ENCODE measurements at regions not wholly inside any gene's neighbourhood (a gene's known extent, or its start where the extent isn't known, plus 50 kb on each side); places are given as distances from the start of the nearest gene placed in this dataset.
A peak's percentile ranks its signal among the peaks of the same experiment; 100 is the strongest.
"Not testable (repeated sequence)": the region's sequence is repeated elsewhere in the genome, so short reads cannot be mapped to it uniquely, and the experiment has no call there.

GRCh38 chr15:22715133-22715845, 71.2 kb upstream of the NIPA1 start:
- Histone ChIP-seq H3K4me3 (peak overlapping the region; percentile 51 to 71), H3K27ac (peak overlapping the region; percentile 42 to 50)
- H3K27me3 ChIP-seq; H3K4me1 ChIP-seq; DNase-seq (ENCODE audit: low spot score in 2 of 2); H3K9me3 ChIP-seq; intact Hi-C loops (cut with DNase I); H3K36me3 ChIP-seq: not testable (repeated sequence)

GRCh38 chr15:22719980-22720379, 66.5 kb upstream of the NIPA1 start:
- H3K9me3 ChIP-seq; H3K27ac ChIP-seq; H3K36me3 ChIP-seq; intact Hi-C loops (cut with DNase I); H3K27me3 ChIP-seq; DNase-seq (ENCODE audit: low spot score in 2 of 2); H3K4me1 ChIP-seq; H3K4me3 ChIP-seq: not testable (repeated sequence)
- TF ChIP-seq, protein P1, sequence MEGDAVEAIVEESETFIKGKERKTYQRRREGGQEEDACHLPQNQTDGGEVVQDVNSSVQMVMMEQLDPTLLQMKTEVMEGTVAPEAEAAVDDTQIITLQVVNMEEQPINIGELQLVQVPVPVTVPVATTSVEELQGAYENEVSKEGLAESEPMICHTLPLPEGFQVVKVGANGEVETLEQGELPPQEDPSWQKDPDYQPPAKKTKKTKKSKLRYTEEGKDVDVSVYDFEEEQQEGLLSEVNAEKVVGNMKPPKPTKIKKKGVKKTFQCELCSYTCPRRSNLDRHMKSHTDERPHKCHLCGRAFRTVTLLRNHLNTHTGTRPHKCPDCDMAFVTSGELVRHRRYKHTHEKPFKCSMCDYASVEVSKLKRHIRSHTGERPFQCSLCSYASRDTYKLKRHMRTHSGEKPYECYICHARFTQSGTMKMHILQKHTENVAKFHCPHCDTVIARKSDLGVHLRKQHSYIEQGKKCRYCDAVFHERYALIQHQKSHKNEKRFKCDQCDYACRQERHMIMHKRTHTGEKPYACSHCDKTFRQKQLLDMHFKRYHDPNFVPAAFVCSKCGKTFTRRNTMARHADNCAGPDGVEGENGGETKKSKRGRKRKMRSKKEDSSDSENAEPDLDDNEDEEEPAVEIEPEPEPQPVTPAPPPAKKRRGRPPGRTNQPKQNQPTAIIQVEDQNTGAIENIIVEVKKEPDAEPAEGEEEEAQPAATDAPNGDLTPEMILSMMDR (IDR thresholded peaks at IDR 0.05) = peak in 1 of 3 experiments; percentile 40

DNA sequence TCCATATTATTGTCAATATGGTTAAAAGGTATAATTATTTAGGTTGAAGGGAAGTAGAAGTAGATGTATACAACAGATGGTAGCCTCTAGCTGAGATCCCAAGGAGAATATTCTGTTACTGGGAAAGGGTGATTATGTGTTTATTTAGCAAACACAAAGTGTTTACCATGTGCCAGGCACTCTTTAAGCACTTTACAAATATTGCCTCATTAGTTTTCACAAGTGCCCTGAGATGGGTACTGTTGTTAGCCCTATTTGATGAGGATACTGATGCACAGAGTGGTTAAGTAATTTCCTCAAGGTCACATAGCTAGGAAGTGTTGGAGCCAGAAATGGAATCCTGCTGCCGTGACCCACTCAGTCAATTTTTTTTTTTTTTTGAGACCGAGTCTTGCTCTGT, 60.3 kb upstream of the NIPA1 start:
- H3K27me3 ChIP-seq; H3K27ac ChIP-seq; H3K4me3 ChIP-seq; H3K4me1 ChIP-seq; intact Hi-C loops (cut with DNase I); H3K36me3 ChIP-seq; H3K9me3 ChIP-seq; DNase-seq (ENCODE audit: low spot score in 2 of 2): not testable (repeated sequence)

DNA sequence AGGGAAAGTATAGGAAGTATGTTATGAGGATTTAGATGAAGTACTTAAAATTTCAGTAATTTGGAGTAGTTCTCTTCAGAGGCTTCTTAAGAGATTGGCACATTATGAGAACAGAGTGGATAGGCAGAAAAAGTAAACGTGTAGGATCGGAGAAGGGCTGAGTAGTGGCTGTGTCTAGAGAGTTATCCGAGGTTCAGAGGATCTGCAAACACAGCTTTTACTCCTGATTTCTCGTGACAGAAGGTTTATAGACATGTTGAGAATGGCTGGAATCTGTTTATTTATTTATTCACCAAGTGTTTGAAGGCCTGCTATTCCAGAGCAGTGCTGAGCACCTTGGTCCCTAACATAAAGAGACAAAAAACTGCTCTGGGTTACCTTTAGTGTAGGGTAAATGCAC, 51.4 kb upstream of the NIPA1 start:
- H3K4me3 ChIP-seq; intact Hi-C loops (cut with DNase I): not testable (repeated sequence)

GRCh38 chr15:22735781-22736180, 50.7 kb upstream of the NIPA1 start:
- no peaks in the 10 kb centered on the region for H3K27me3 ChIP-seq
- intact Hi-C loops (cut with DNase I) = no loop called here
- DNase-seq (ENCODE audit: low spot score in 2 of 2) = no peak
- TF ChIP-seq, protein P1 (IDR thresholded peaks at IDR 0.05) = no peak
- no peak overlapping the region for H3K4me3 ChIP-seq
- H3K27ac ChIP-seq = no peak overlapping the region
- H3K9me3 ChIP-seq = no peaks in the 10 kb centered on the region
- H3K4me1 ChIP-seq = no peaks in the 10 kb centered on the region
- H3K36me3 ChIP-seq = no peaks in the 10 kb centered on the region

More for the DNA sequence above, 51.4 kb upstream of the NIPA1 start:
- H3K36me3 ChIP-seq; H3K4me1 ChIP-seq; H3K27me3 ChIP-seq; H3K9me3 ChIP-seq; DNase-seq (ENCODE audit: low spot score in 2 of 2); H3K27ac ChIP-seq: not testable (repeated sequence)

GRCh38 chr15:22736200-22736599, 50.2 kb upstream of the NIPA1 start:
- H3K4me1 ChIP-seq; H3K36me3 ChIP-seq; H3K27me3 ChIP-seq; H3K9me3 ChIP-seq; H3K4me3 ChIP-seq; intact Hi-C loops (cut with DNase I); DNase-seq (ENCODE audit: low spot score in 2 of 2); H3K27ac ChIP-seq: not testable (repeated sequence)
